ENCODE measurements at regions not wholly inside any gene's neighbourhood (a gene's known extent, or its start where the extent isn't known, plus 50 kb on each side); places are given as distances from the start of the nearest gene placed in this dataset.
A peak's percentile ranks its signal among the peaks of the same experiment; 100 is the strongest.

GRCh38 chr9:94018628-94019027 lies 63.5 kb upstream of the BARX1 start:
- CTCF ChIA-PET, result interaction anchor here (1.4 to 2.2 kb wide), 2 partner anchors 39 to 195 kb away, joined by 3 to 7 read pairs; no protein-coding TSS in a partner anchor
- no peak for TF ChIP-seq CTCF (IDR thresholded peaks at IDR 0.05; ENCODE audit: control extremely low read depth, extremely low read depth, low read depth, missing control alignments)
- no peak for DNase-seq (ENCODE audit: extremely low spot score)
- POLR2A ChIA-PET, result no interaction called here

GRCh38 chr9:94017939-94018531 lies 62.9 kb upstream of the BARX1 start:
- no peak for DNase-seq (ENCODE audit: extremely low spot score)
- ChIA-PET CTCF (interaction anchor here (1.4 to 2.2 kb wide), 2 partner anchors 39 to 196 kb away, joined by 3 to 7 read pairs; no protein-coding TSS in a partner anchor), POLR2A (no interaction called here)
- TF ChIP-seq CTCF (IDR thresholded peaks at IDR 0.05; ENCODE audit: control extremely low read depth, extremely low read depth, low read depth, missing control alignments), result no peak

GRCh38 chr9:94016744-94017143 lies 61.6 kb upstream of the BARX1 start:
- TF ChIP-seq CTCF (IDR thresholded peaks at IDR 0.05; ENCODE audit: control extremely low read depth, extremely low read depth, low read depth, missing control alignments), result no peak
- no peak for DNase-seq (ENCODE audit: extremely low spot score)
- CTCF ChIA-PET, result interaction anchor here (1.4 to 6.4 kb wide), 3 partner anchors 14 to 198 kb away, joined by 5 to 133 read pairs (median 83); no protein-coding TSS in a partner anchor
- POLR2A ChIA-PET, result no interaction called here

GRCh38 chr9:94014920-94015319 lies 59.8 kb upstream of the BARX1 start:
- POLR2A ChIA-PET, result no interaction called here
- DNase-seq (ENCODE audit: extremely low spot score), result no peak
- CTCF ChIA-PET, result interaction anchor here (0.9 to 6.4 kb wide), 13 partner anchors 13 to 333 kb away, joined by 3 to 133 read pairs (median 4); no protein-coding TSS in a partner anchor
- no peak for TF ChIP-seq CTCF (IDR thresholded peaks at IDR 0.05; ENCODE audit: control extremely low read depth, extremely low read depth, low read depth, missing control alignments)

GRCh38 chr9:94014066-94014654 lies 59.0 kb upstream of the BARX1 start:
- TF ChIP-seq CTCF (IDR thresholded peaks at IDR 0.05; ENCODE audit: control extremely low read depth, extremely low read depth, low read depth, missing control alignments), result peak; percentile 65
- ChIA-PET POLR2A (no interaction called here), CTCF (interaction anchor here (0.7 to 6.4 kb wide), 23 partner anchors 12 to 332 kb away, joined by 3 to 133 read pairs (median 4); no protein-coding TSS in a partner anchor)
- peak; percentile 37 for DNase-seq (ENCODE audit: extremely low spot score)

GRCh38 chr9:94010980-94011533 lies 55.9 kb upstream of the BARX1 start:
- DNase-seq (ENCODE audit: extremely low spot score), result no peak
- CTCF ChIA-PET, result interaction anchor here (6.3 to 6.4 kb wide), 2 partner anchors 9 to 204 kb away, joined by 83 to 133 read pairs; no protein-coding TSS in a partner anchor

More at GRCh38 chr9:94010980-94011533, 55.9 kb upstream of the BARX1 start:
- POLR2A ChIA-PET, result no interaction called here
- TF ChIP-seq CTCF (IDR thresholded peaks at IDR 0.05; ENCODE audit: control extremely low read depth, extremely low read depth, low read depth, missing control alignments), result no peak
